ENCODE measurements at regions not wholly inside any gene's neighbourhood (a gene's known extent, or its start where the extent isn't known, plus 50 kb on each side); places are given as distances from the start of the nearest gene placed in this dataset.
"Not testable (repeated sequence)": the region's sequence is repeated elsewhere in the genome, so short reads cannot be mapped to it uniquely, and the experiment has no call there.

GRCh38 chr4:38470735-38471262 lies 193.2 kb upstream of the KLF3 start:
- Histone ChIP-seq H3K27ac (no peak overlapping the region), H3K4me1 (no peaks in the 10 kb centered on the region), H4K20me1 (no peaks in the 10 kb centered on the region), H3K9me3 (peaks cover 12% of the 10 kb centered on the region), H3K4me2 (no peak overlapping the region), H3K4me3 (no peak overlapping the region), H3K36me3 (no peaks in the 10 kb centered on the region), H3K27me3 (no peaks in the 10 kb centered on the region), H3K9ac (no peak overlapping the region)
- no peak for TF ChIP-seq Cebpa-rat (IDR thresholded peaks at IDR 0.05)

GRCh38 chr4:38482696-38483095 lies 181.3 kb upstream of the KLF3 start:
- Histone ChIP-seq H3K27ac (no peak overlapping the region), H3K4me2 (no peak overlapping the region), H3K4me1 (no peaks in the 10 kb centered on the region), H3K36me3 (no peaks in the 10 kb centered on the region), H3K9me3 (no peaks in the 10 kb centered on the region), H4K20me1 (no peaks in the 10 kb centered on the region), H3K9ac (no peak overlapping the region), H3K4me3 (no peak overlapping the region), H3K27me3 (no peaks in the 10 kb centered on the region)
- TF ChIP-seq Cebpa-rat (IDR thresholded peaks at IDR 0.05) = no peak

DNA sequence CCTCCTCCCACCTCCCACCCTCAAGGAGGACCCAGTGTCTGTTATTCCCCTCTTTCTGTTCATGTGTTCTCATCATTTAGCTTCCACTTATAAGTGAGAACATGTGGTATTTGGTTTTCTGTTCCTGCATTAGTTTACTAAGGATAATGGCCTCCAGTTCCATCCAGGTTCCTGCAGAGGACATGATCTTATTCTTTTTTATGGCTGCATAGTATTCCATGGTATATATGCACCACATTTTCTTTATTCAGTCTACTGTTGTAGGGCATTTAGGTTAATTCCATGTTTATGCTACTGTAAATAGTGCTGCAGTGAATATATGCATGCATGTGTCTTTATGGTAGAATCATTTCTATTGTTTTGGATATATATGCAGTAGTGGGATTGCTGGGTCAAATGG lies 180.4 kb upstream of the KLF3 start:
- not testable (repeated sequence) for H3K4me2 ChIP-seq, H3K36me3 ChIP-seq, H3K27ac ChIP-seq, H3K27me3 ChIP-seq, H3K9ac ChIP-seq, H3K9me3 ChIP-seq, H3K4me1 ChIP-seq, H3K4me3 ChIP-seq, H4K20me1 ChIP-seq

DNA sequence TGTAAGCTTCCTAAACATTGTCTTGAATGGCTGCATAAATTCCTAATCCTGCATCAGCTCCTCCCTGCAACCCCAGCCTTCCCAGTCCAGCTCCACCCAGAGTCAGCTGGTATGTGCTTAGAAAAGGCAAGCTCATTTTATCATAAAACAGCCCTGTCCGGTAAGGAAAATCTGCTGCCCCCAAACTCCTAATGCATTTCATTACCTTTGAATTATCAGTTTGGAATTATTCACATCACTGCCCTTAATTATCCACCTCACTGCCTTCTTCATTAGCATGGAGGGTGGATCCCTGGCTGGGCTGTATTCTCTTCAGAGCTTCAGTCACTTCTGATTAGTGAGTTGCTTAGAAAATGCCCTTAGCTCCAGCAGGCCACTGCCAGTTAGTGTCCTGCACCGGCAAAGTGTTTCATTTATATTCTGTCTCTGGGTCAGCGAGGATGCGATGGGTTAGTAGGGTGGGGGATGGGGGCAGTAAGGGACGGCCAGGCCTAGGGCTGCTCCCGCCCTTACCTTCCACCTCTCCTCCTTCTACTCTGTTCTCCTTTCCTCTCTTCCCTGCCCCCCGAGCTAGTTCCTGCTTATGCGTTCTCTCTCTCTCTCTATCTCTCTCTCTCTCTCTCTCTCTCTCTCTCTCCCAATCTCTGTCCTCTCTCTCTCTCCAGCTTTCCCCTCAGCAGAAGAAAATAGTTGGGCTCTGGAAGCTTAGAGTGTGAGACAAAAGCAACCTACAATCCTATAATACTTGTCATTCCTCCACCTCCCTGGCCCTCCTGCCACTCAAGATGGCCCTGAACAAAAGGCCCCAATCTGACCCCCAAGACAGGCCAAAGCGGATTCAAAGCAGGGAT lies 174.8 kb upstream of the KLF3 start:
- H4K20me1 ChIP-seq = no peaks in the 10 kb centered on the region
- no peak overlapping the region for H3K9ac ChIP-seq
- TF ChIP-seq Cebpa-rat (IDR thresholded peaks at IDR 0.05) = no peak
- no peak overlapping the region for H3K4me3 ChIP-seq
- no peaks in the 10 kb centered on the region for H3K36me3 ChIP-seq
- H3K9me3 ChIP-seq = no peaks in the 10 kb centered on the region
- H3K27ac ChIP-seq = no peak overlapping the region
- no peaks in the 10 kb centered on the region for H3K4me1 ChIP-seq
- H3K27me3 ChIP-seq = no peaks in the 10 kb centered on the region
- H3K4me2 ChIP-seq = no peak overlapping the region

DNA sequence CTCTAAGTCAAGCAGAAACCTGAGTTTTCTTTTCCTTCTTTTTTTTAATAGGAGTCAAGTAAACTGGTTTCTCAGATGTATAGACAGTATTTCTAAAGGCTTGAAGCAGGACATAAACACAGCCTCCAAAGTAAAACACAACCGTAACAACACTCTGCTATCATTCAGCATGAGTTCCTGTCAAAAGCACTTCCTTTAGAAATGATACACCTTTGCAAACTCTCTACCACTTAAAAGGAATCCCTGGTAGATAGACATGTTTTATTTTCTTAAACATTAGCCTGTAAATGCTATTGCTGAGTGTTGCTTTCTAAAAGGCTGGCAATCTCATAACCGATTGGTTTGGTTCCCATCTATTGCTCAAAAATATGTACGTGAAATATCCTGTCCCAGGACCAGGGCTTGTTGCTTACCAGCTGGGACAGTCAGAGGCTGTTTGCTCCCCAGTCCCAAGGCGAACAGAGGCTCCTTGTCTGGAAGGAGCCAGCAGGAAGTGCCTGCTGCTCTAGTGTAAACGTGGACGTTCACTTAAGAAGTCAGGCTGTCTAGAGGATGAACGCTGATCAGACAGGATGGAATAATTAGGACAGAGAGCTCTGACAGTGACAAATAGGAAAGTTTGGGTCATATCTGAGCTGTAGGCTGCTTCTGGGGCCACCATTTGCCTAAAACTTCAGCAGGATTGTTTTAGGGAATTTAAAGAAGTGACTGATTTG lies 173.9 kb upstream of the KLF3 start:
- no peak overlapping the region for H3K27ac ChIP-seq
- H3K4me1 ChIP-seq = no peaks in the 10 kb centered on the region
- H3K9me3 ChIP-seq = no peaks in the 10 kb centered on the region
- no peak overlapping the region for H3K9ac ChIP-seq
- no peak for TF ChIP-seq Cebpa-rat (IDR thresholded peaks at IDR 0.05)
- no peaks in the 10 kb centered on the region for H3K36me3 ChIP-seq
- H3K4me3 ChIP-seq = no peak overlapping the region
- no peaks in the 10 kb centered on the region for H4K20me1 ChIP-seq
- no peaks in the 10 kb centered on the region for H3K27me3 ChIP-seq
- H3K4me2 ChIP-seq = no peak overlapping the region

DNA sequence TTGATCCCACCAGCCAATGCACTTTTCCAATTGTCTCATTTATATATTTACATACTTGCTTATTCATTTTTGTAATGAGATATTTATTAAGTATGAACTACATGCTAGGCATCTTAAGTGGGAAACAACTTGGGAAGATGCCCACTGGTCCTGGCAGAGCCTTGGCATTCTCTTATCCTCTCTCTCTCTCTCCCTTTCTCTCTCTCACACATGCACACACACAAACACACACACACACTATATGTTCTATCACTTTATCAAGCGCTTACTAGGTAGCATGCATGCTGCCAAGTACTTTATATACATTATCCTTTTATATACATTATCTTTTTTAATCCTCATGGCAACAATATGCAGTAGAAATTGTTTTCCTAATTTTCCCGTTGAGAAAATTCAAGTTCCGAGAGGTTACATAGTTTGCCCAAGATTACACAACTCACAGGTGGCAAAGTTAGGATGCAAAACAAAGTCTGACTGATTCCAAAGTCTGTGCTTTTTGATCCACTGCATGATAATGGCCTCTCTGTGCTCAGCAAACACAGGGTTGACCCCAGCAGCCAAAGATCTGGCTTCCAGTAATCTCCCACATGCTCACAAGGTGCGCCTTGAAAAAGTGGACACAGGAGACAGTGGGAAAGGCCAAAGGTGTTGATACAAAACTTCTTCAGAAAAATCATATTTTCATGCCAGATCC lies 173.1 kb upstream of the KLF3 start:
- Histone ChIP-seq H3K9me3 (no peaks in the 10 kb centered on the region), H3K4me1 (no peaks in the 10 kb centered on the region), H3K27ac (no peak overlapping the region), H3K9ac (no peak overlapping the region), H3K4me2 (no peak overlapping the region), H3K36me3 (no peaks in the 10 kb centered on the region), H4K20me1 (no peaks in the 10 kb centered on the region), H3K4me3 (no peak overlapping the region), H3K27me3 (no peaks in the 10 kb centered on the region)
- no peak for TF ChIP-seq Cebpa-rat (IDR thresholded peaks at IDR 0.05)

DNA sequence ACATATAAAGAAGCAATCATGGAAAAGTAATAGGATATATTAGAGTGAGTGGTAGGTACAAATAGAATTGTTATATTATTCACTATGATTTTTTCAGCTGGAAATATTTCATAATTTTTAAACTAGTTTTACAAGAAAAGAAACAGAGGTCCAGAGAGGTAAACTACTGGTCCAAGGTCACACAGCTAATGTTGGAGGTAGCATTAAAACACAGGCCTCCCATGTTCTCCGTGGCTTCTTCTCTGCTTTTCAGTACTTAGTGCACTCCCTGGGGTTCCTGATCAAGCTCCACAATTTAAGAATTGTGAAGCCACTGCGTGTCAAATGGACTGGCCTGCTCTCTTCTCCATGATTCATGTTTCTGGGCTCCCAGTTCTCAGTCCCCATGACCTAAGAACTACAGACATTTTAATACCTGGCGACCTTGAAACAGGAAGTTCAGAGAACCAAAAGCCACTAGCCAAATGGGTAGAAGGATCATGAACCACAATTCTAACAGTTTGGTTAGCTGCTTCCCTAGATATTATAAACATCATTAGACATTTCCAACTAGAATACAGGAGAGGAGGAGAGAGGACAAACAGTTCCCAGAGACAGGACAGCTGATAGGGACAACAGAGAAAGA lies 172.0 kb upstream of the KLF3 start:
- H3K27ac ChIP-seq = no peak overlapping the region
- H3K27me3 ChIP-seq = no peaks in the 10 kb centered on the region
- no peaks in the 10 kb centered on the region for H3K36me3 ChIP-seq
- H3K4me1 ChIP-seq = no peaks in the 10 kb centered on the region
- H3K4me3 ChIP-seq = no peak overlapping the region
- H3K4me2 ChIP-seq = no peak overlapping the region
- no peak overlapping the region for H3K9ac ChIP-seq
- no peak for TF ChIP-seq Cebpa-rat (IDR thresholded peaks at IDR 0.05)
- H4K20me1 ChIP-seq = no peaks in the 10 kb centered on the region
- no peaks in the 10 kb centered on the region for H3K9me3 ChIP-seq

GRCh38 chr4:38493066-38493465 lies 170.9 kb upstream of the KLF3 start:
- H3K9me3 ChIP-seq = no peaks in the 10 kb centered on the region
- no peaks in the 10 kb centered on the region for H3K4me1 ChIP-seq
- H3K36me3 ChIP-seq = no peaks in the 10 kb centered on the region
- no peak overlapping the region for H3K4me3 ChIP-seq
- H3K4me2 ChIP-seq = no peak overlapping the region
- no peak overlapping the region for H3K9ac ChIP-seq
- TF ChIP-seq Cebpa-rat (IDR thresholded peaks at IDR 0.05) = no peak
- H3K27me3 ChIP-seq = no peaks in the 10 kb centered on the region
- H4K20me1 ChIP-seq = no peaks in the 10 kb centered on the region
- H3K27ac ChIP-seq = no peak overlapping the region

- no peaks in the 10 kb centered on the region for H3K9me3 ChIP-seq
- H3K9ac ChIP-seq = no peak overlapping the region
- H4K20me1 ChIP-seq = no peaks in the 10 kb centered on the region
- no peaks in the 10 kb centered on the region for H3K4me1 ChIP-seq
- H3K27ac ChIP-seq = no peak overlapping the region
- no peak overlapping the region for H3K4me3 ChIP-seq
- no peak overlapping the region for H3K4me2 ChIP-seq
- H3K27me3 ChIP-seq = no peaks in the 10 kb centered on the region
- TF ChIP-seq Cebpa-rat (IDR thresholded peaks at IDR 0.05) = no peak
- no peaks in the 10 kb centered on the region for H3K36me3 ChIP-seq
Measured at GRCh38 chr4:38495446-38495845, 168.6 kb upstream of the KLF3 start.
